MG63 (cell line): ENCODE measurements at regions not wholly inside any gene's neighbourhood (a gene's known extent, or its start where the extent isn't known, plus 50 kb on each side); places are given as distances from the start of the nearest gene placed in this dataset.
"Not testable (repeated sequence)": the region's sequence is repeated elsewhere in the genome, so short reads cannot be mapped to it uniquely, and the experiment has no call there.

Experiments used
- DNase-seq: peaks from one replicate; pipeline ENCODE4 v3.0.0-alpha.2; 2020
- H3K27me3 ChIP-seq: fragments of 250-450 bp; sonication (Bioruptor Pico); 2 replicates; pipeline ENCODE4 v1.5.1; 2020; ENCODE audit warnings: mild to moderate bottlenecking, moderate library complexity
- H3K36me3 ChIP-seq: fragments of 250-450 bp; sonication (Bioruptor Pico); 2 replicates; pipeline ENCODE4 v1.5.1; 2020; ENCODE audit warnings: mild to moderate bottlenecking, moderate library complexity
- H3K4me3 ChIP-seq: fragments of 250-450 bp; sonication (Bioruptor Pico); 2 replicates; pipeline ENCODE4 v1.5.1; 2020; ENCODE audit warnings: mild to moderate bottlenecking, moderate library complexity
- H3K9me3 ChIP-seq: fragments of 250-450 bp; sonication (Bioruptor Pico); 2 replicates; pipeline ENCODE4 v1.5.1; 2020; ENCODE audit warnings: mild to moderate bottlenecking, moderate library complexity

DNA sequence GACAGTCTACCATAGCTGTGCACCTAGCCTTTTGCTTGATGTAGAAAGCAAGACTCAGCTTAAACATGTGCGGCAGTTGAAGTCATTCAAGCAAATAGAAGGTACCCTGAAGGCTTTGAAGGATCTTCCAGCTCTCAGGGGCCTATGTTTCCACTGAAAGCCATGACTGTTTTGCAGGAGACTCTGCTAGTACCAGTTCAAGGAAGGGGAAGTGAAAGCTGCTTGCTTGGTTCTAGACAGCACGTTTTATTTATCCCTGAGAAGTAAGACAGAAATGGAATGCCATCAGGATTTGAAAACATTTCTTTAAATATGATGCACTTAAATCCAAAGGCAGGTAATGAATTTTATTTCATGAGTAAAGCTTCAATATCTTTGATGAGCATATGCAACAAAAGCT, 311.4 kb downstream of the PDCD6IP start:
- DNase-seq = no peak
- H3K4me3 ChIP-seq = no peak overlapping the region
- H3K27me3 ChIP-seq = no peaks in the 10 kb centered on the region
- H3K9me3 ChIP-seq = no peaks in the 10 kb centered on the region
- no peaks in the 10 kb centered on the region for H3K36me3 ChIP-seq

- Histone ChIP-seq H3K36me3 (no peaks in the 10 kb centered on the region), H3K9me3 (no peaks in the 10 kb centered on the region), H3K4me3 (no peak overlapping the region), H3K27me3 (no peaks in the 10 kb centered on the region)
- no peak for DNase-seq
Measured at GRCh38 chr3:34111361-34111760, 312.9 kb downstream of the PDCD6IP start.

DNA sequence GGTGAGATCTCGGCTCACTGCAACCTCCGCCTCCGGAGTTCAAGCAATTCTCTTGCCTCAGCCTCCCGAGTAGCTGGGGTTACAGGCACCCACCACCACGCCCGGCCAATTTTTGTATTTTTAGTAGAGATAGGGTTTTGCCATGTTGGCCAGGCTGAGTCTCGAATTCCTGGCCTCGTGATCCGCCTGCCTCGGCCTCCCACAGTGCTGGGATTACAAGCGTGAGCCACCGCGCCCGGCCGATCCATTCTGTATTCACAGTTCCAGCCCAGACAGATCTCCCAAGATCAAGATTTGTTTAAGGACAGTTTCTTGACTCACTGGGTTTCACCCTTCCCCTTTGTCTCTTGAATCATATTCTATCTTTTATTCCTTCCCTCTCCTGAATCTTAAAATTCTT, 313.8 kb downstream of the PDCD6IP start:
- not testable (repeated sequence) for H3K4me3 ChIP-seq, H3K27me3 ChIP-seq, DNase-seq, H3K9me3 ChIP-seq, H3K36me3 ChIP-seq

DNA sequence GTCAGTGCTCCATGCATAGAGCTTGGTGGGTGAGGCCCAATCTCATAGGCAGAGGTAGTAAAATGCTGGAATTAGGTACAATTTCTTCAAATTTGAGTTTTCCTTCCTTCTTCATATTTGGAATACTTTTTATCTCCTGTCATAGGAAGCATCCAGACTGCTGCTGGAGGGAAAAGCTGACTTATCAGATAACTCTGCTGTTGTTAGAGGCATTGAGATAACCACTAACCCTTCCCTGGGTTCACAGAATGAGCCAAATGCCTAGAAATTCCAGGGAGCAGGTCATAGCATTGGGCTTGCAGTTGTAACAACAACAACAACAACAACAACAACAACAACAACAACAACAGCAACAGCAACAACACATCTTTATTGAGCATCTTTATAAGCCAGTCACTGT, 332.7 kb downstream of the PDCD6IP start:
- Histone ChIP-seq H3K36me3 (no peaks in the 10 kb centered on the region), H3K27me3 (no peaks in the 10 kb centered on the region), H3K9me3 (no peaks in the 10 kb centered on the region), H3K4me3 (no peak overlapping the region)
- no peak for DNase-seq

DNA sequence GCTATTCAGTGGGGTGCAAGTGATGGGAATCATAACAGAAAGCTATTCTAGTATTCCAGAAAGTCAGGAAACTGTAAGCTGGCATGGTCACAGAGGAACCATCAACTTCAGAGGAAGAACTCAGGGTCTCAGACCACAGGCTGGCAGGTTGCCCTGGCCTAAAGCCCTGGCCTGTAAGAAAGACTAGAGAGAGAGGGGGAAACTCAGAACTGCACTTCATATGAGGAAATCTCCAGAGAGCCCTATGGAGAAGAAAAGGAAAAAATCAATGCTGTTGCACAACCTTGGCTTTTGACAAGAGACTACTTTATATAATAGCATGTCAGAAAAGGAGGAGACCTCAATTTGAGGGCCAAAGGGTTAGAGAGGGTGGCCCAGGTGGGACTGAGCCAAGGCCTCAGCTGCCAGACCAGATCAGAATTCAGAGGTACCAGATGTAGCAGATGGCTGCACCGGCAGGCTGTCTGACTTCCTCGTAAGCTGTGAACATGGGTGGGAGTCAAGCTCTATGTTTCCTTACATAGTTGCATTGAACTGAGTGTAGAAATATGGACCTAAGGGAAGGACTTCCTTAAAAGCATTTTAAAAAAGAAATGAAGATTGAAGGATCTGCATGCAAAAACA, 333.8 kb downstream of the PDCD6IP start:
- DNase-seq = no peak

DNA sequence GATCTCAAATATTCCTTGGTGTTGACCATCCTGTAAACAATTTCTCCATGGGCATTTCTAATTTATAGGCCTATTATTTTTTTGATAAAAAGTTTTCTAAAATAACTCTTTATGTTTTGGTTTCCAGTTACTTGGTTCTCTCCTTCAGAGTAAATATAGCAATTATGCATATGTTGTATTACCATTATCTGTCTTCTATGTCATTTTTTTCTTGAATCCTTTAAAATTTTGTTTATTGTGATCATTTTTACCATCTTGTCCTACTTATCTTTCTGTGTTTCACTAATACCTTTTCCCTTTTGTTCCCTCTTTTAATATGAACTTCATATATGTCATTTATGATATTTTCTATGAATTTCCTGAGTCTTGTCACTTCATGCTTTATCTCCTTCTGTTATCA, 341.1 kb downstream of the PDCD6IP start:
- no peaks in the 10 kb centered on the region for H3K36me3 ChIP-seq
- H3K9me3 ChIP-seq = no peaks in the 10 kb centered on the region
- no peak overlapping the region for H3K4me3 ChIP-seq
- no peaks in the 10 kb centered on the region for H3K27me3 ChIP-seq
- DNase-seq = no peak

More for the DNA sequence above, 333.8 kb downstream of the PDCD6IP start:
- no peaks in the 10 kb centered on the region for H3K27me3 ChIP-seq
- H3K4me3 ChIP-seq = no peak overlapping the region
- H3K36me3 ChIP-seq = no peaks in the 10 kb centered on the region
- H3K9me3 ChIP-seq = no peaks in the 10 kb centered on the region

- H3K4me3 ChIP-seq = no peak overlapping the region
- DNase-seq = no peak
- no peaks in the 10 kb centered on the region for H3K36me3 ChIP-seq
- no peaks in the 10 kb centered on the region for H3K27me3 ChIP-seq
- H3K9me3 ChIP-seq = no peaks in the 10 kb centered on the region
Measured at GRCh38 chr3:34140616-34141015, 342.2 kb downstream of the PDCD6IP start.

DNA sequence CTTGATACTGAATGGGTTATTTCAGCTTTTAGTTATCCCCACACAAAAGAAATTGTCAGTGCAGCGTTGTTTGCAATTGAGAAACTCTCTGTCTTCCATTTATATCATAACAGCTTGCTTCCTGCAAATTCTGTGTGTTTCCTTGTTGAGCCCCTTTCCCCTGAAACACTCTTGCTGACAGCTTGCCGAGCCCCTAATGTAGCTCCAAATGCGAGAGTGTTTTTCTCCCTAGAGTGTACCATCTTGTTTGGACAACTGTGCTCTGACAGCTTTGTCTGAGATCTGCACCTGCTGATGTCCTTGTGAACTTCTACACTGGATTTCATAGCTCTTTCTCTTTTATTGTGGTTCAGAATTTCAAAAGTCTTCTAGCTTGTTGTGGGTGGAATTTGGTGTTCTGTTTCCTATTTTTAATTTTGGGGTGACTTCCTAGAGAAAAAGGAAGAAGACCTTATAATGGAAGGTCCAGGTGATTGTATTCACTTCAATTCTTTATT, 343.5 kb downstream of the PDCD6IP start:
- no peak overlapping the region for H3K4me3 ChIP-seq
- DNase-seq = no peak
- no peaks in the 10 kb centered on the region for H3K27me3 ChIP-seq

GRCh38 chr3:34145796-34146195, 347.4 kb downstream of the PDCD6IP start:
- Histone ChIP-seq H3K9me3 (no peaks in the 10 kb centered on the region), H3K36me3 (no peaks in the 10 kb centered on the region), H3K27me3 (no peaks in the 10 kb centered on the region), H3K4me3 (no peak overlapping the region)
- DNase-seq = no peak

More for the DNA sequence above, 343.5 kb downstream of the PDCD6IP start:
- Histone ChIP-seq H3K36me3 (no peaks in the 10 kb centered on the region), H3K9me3 (no peaks in the 10 kb centered on the region)

DNA sequence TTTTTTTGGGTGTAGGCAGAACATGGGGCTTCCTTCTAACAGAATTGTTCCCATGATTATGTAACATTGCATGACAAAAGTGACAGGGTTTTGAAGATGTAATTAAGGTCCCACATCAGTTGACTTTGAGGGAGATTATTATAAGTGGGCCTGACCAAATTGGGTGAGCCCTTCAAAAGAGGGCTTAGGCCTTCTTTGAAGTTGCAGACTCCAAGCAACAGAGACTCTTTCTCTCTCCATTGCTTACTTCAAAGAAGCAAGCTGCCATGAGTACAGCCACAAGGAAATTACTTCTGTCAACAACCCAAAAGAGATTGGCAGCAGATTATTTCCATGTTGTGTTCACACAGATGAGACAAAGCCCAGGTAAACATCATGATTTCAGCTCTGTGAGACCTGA, 348.2 kb downstream of the PDCD6IP start:
- Histone ChIP-seq H3K9me3 (no peaks in the 10 kb centered on the region), H3K4me3 (no peak overlapping the region), H3K27me3 (no peaks in the 10 kb centered on the region), H3K36me3 (no peaks in the 10 kb centered on the region)
- no peak for DNase-seq

DNA sequence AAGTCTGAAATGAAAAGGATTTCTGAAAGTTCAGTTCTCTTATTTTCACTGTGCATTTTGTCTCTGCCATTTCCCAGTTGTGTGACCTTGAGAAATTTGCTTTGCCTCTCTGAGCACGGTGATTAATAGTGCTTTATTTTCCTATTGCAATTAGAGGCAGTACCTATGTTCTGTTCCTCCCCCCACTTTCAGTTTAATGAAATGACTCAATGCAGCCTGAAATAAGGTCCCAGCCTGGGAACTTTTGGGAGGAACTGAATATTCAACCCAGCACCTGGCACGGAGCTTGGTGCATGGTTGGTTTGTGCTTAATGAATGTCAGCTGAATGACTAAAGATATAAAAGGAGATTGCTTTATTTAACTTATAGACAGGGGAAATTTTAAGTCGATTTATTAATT, 352.6 kb downstream of the PDCD6IP start:
- no peak for DNase-seq
- Histone ChIP-seq H3K27me3 (no peaks in the 10 kb centered on the region), H3K9me3 (no peaks in the 10 kb centered on the region), H3K36me3 (no peaks in the 10 kb centered on the region), H3K4me3 (no peak overlapping the region)

- Histone ChIP-seq H3K4me3 (no peak overlapping the region), H3K9me3 (no peaks in the 10 kb centered on the region), H3K27me3 (no peaks in the 10 kb centered on the region), H3K36me3 (no peaks in the 10 kb centered on the region)
- DNase-seq = no peak
Measured at GRCh38 chr3:34152656-34153055, 354.2 kb downstream of the PDCD6IP start.

GRCh38 chr3:34155108-34155507, 356.7 kb downstream of the PDCD6IP start:
- DNase-seq = no peak
- H3K9me3 ChIP-seq = no peaks in the 10 kb centered on the region
- no peaks in the 10 kb centered on the region for H3K27me3 ChIP-seq
- H3K36me3 ChIP-seq = no peaks in the 10 kb centered on the region
- H3K4me3 ChIP-seq = no peak overlapping the region

DNA sequence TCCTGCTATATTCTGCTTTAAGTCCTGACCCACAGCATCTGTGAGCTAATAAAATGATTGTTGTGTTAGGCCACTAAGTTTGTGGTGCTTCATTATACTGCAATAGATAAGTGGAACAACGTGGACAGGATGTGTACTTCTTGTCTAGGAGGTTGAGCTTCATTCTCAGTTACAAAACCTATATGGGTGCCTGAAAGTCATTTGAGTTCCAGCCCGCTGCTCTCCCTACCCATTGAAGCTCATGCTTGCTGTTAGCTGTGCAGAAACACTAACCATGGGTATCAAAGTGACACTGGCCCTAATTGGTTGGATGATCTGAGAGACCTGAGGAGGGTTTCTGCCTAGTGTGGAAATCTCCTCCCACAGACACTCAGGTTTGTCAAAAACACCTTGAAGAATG, 357.2 kb downstream of the PDCD6IP start:
- H3K36me3 ChIP-seq = no peaks in the 10 kb centered on the region
- H3K9me3 ChIP-seq = no peaks in the 10 kb centered on the region
- H3K27me3 ChIP-seq = no peaks in the 10 kb centered on the region
- no peak for DNase-seq
- H3K4me3 ChIP-seq = no peak overlapping the region

DNA sequence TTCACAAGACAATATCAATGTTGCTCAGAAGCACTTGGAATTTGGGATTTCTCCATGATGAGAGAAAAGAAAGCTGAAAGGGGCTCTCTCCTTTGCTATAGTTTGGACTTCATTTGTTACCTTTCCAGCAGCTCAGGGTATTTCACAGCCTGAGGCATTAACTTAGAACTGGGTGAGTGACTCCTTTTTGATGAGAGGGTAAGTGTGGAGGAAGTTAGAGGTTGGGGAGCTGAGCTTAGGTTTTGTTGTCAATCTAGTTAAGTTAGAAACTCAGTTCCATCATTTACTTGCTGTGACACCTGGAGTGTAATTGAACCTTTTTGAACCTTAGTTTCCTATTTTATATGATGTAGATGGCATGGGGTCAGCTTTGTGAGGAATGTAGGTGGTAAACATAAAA, 359.1 kb downstream of the PDCD6IP start:
- Histone ChIP-seq H3K9me3 (no peaks in the 10 kb centered on the region), H3K27me3 (no peaks in the 10 kb centered on the region), H3K4me3 (no peak overlapping the region), H3K36me3 (no peaks in the 10 kb centered on the region)
- DNase-seq = no peak

GRCh38 chr3:34159613-34160420, 361.4 kb downstream of the PDCD6IP start:
- no peaks in the 10 kb centered on the region for H3K36me3 ChIP-seq

DNA sequence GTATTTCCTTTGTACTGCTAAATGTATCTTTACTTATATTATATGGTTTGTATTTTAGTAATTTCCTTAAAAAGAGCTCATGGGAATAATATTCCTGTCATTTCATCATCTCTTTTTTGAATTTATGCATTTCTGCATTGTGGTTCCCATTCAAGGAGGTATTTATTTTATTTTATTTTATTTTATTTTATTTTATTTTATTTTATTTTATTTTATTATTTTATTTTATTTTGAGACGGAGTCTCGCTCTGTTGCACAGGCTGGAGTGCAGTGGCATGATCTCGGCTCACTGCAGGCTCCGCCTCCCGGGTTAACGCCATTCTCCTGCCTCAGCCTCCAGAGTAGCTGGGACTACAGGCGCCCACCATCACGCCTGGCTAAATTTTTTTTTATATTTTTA, 371.2 kb downstream of the PDCD6IP start:
- H3K9me3 ChIP-seq, DNase-seq, H3K27me3 ChIP-seq, H3K36me3 ChIP-seq, H3K4me3 ChIP-seq: not testable (repeated sequence)

More at GRCh38 chr3:34159613-34160420, 361.4 kb downstream of the PDCD6IP start:
- DNase-seq = no peak
- Histone ChIP-seq H3K27me3 (no peaks in the 10 kb centered on the region), H3K4me3 (no peak overlapping the region), H3K9me3 (no peaks in the 10 kb centered on the region)

- H3K4me3 ChIP-seq = no peak overlapping the region
- DNase-seq = no peak
- no peaks in the 10 kb centered on the region for H3K9me3 ChIP-seq
- no peaks in the 10 kb centered on the region for H3K36me3 ChIP-seq
- H3K27me3 ChIP-seq = no peaks in the 10 kb centered on the region
Measured at GRCh38 chr3:34174740-34175139, 376.3 kb downstream of the PDCD6IP start.
